ENCODE measurements at regions not wholly inside any gene's neighbourhood (a gene's known extent, or its start where the extent isn't known, plus 50 kb on each side); places are given as distances from the start of the nearest gene placed in this dataset.

DNA sequence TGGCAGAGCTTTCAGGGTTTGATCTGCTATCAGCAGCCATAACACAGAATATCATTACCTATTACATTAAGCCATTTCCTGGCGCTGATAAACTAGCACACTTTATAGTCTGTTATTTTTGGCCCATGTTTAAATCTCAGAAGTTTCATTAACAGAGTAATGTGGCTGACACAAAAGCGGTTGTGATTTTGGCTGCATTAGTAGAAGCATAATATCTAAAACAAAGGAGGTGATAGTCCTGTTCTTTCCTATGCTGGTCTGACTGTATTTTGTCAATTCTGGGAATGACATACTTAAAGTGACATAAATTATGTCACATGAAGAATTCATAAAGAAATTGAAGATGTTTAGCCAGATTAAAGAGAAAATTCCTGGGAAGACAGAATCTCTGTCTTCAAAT is 151.3 kb upstream of the KCND3 start:
- Histone ChIP-seq H3K27me3 (replicated peaks; ENCODE audit: insufficient read depth) (no peaks in the 10 kb centered on the region), H3K9me3 (no peaks in the 10 kb centered on the region), H3K4me1 (replicated peaks) (no peaks in the 10 kb centered on the region), H3K36me3 (no peaks in the 10 kb centered on the region), H3K4me3 (no peak overlapping the region), H3K27ac (no peak overlapping the region)
- 39% methylated on average over 2 of the region's 2 CpGs for WGBS
- intact Hi-C loops (cut with DNase I): no loop called here
- TF ChIP-seq POLR2AphosphoS5 (IDR thresholded peaks at IDR 0.05) (no peak), POLR2A (IDR thresholded peaks at IDR 0.05) (no peak), CTCF (IDR thresholded peaks at IDR 0.05) (no peak)
- no peak for DNase-seq (ENCODE audit: low spot score)

GRCh38 chr1:112141301-112141700 is 151.8 kb upstream of the KCND3 start:
- intact Hi-C loops (cut with DNase I): no loop called here

GRCh38 chr1:112141923-112142322 is 152.5 kb upstream of the KCND3 start:
- DNase-seq (ENCODE audit: low spot score): no peak
- Histone ChIP-seq H3K36me3 (no peaks in the 10 kb centered on the region), H3K27me3 (replicated peaks; ENCODE audit: insufficient read depth) (no peaks in the 10 kb centered on the region), H3K4me3 (no peak overlapping the region), H3K4me1 (replicated peaks) (no peaks in the 10 kb centered on the region), H3K27ac (no peak overlapping the region), H3K9me3 (no peaks in the 10 kb centered on the region)
- 61% methylated on average over 4 of the region's 4 CpGs for WGBS
- TF ChIP-seq POLR2A (IDR thresholded peaks at IDR 0.05) (no peak), POLR2AphosphoS5 (IDR thresholded peaks at IDR 0.05) (no peak), CTCF (IDR thresholded peaks at IDR 0.05) (no peak)
- intact Hi-C loops (cut with DNase I): no loop called here

More at GRCh38 chr1:112141301-112141700, 151.8 kb upstream of the KCND3 start:
- no peaks in the 10 kb centered on the region for H3K9me3 ChIP-seq
- DNase-seq (ENCODE audit: low spot score): no peak
- no peak overlapping the region for H3K4me3 ChIP-seq
- no peaks in the 10 kb centered on the region for H3K36me3 ChIP-seq
- TF ChIP-seq CTCF (IDR thresholded peaks at IDR 0.05) (no peak), POLR2AphosphoS5 (IDR thresholded peaks at IDR 0.05) (no peak), POLR2A (IDR thresholded peaks at IDR 0.05) (no peak)
- no peaks in the 10 kb centered on the region for H3K27me3 ChIP-seq (replicated peaks; ENCODE audit: insufficient read depth)
- 53% methylated on average over 5 of the region's 5 CpGs for WGBS
- no peaks in the 10 kb centered on the region for H3K4me1 ChIP-seq (replicated peaks)
- H3K27ac ChIP-seq: no peak overlapping the region

GRCh38 chr1:112143871-112144441 is 154.5 kb upstream of the KCND3 start:
- no peak overlapping the region for H3K27ac ChIP-seq
- no peaks in the 10 kb centered on the region for H3K36me3 ChIP-seq
- H3K4me1 ChIP-seq (replicated peaks): no peaks in the 10 kb centered on the region
- no peak for DNase-seq (ENCODE audit: low spot score)
- intact Hi-C loops (cut with DNase I): no loop called here
- no peaks in the 10 kb centered on the region for H3K9me3 ChIP-seq
- no peak for TF ChIP-seq CTCF (IDR thresholded peaks at IDR 0.05)
- no peak for TF ChIP-seq POLR2A (IDR thresholded peaks at IDR 0.05)
- TF ChIP-seq POLR2AphosphoS5 (IDR thresholded peaks at IDR 0.05): no peak
- no peak overlapping the region for H3K4me3 ChIP-seq
- WGBS: 70% methylated on average over 10 of the region's 10 CpGs
- H3K27me3 ChIP-seq (replicated peaks; ENCODE audit: insufficient read depth): no peaks in the 10 kb centered on the region

GRCh38 chr1:112144733-112145426 is 155.4 kb upstream of the KCND3 start:
- intact Hi-C loops (cut with DNase I): no loop called here
- no peak for TF ChIP-seq CTCF (IDR thresholded peaks at IDR 0.05)
- no peak for DNase-seq (ENCODE audit: low spot score)
- Histone ChIP-seq H3K27me3 (replicated peaks; ENCODE audit: insufficient read depth) (no peaks in the 10 kb centered on the region), H3K9me3 (no peaks in the 10 kb centered on the region), H3K4me3 (no peak overlapping the region), H3K36me3 (no peaks in the 10 kb centered on the region), H3K27ac (no peak overlapping the region), H3K4me1 (replicated peaks) (no peaks in the 10 kb centered on the region)
- 70% methylated on average over 4 of the region's 4 CpGs for WGBS

Data from prostate gland (tissue), 2 donors.